ENCODE measurements at regions not wholly inside any gene's neighbourhood (a gene's known extent, or its start where the extent isn't known, plus 50 kb on each side); places are given as distances from the start of the nearest gene placed in this dataset.

GRCh38 chr21:16239659-16240265 lies 510.0 kb downstream of the USP25 start:
- Mint-ChIP-seq H3K27me3 (no peaks in the 10 kb centered on the region), H3K4me3 (no peak overlapping the region), H3K27ac (no peak overlapping the region), H3K36me3 (ENCODE audit: low read depth) (no peaks in the 10 kb centered on the region), H3K4me1 (ENCODE audit: low read depth) (no peaks in the 10 kb centered on the region), H3K9me3 (no peaks in the 10 kb centered on the region)
- no peak for ATAC-seq
- TF ChIP-seq CTCF (IDR thresholded peaks at IDR 0.05) = no peak
- POLR2A ChIA-PET = no interaction called here
- DNase-seq = no peak
- CTCF ChIA-PET = no interaction called here
- intact Hi-C loops (cut with micrococcal nuclease) = no loop called here

GRCh38 chr21:16241016-16241415 lies 511.2 kb downstream of the USP25 start:
- TF ChIP-seq CTCF (IDR thresholded peaks at IDR 0.05) = no peak
- no peaks in the 10 kb centered on the region for H3K4me1 Mint-ChIP-seq (ENCODE audit: low read depth)
- H3K27ac Mint-ChIP-seq = no peak overlapping the region
- ATAC-seq = no peak
- ChIA-PET POLR2A (no interaction called here), CTCF (interaction anchor here (1.5 kb wide), 1 partner anchor 90 kb away, joined by 4 read pairs; no protein-coding TSS in a partner anchor)
- H3K36me3 Mint-ChIP-seq (ENCODE audit: low read depth) = no peaks in the 10 kb centered on the region
- H3K4me3 Mint-ChIP-seq = no peak overlapping the region
- no peaks in the 10 kb centered on the region for H3K27me3 Mint-ChIP-seq
- intact Hi-C loops (cut with micrococcal nuclease) = no loop called here
- no peak for DNase-seq
- no peaks in the 10 kb centered on the region for H3K9me3 Mint-ChIP-seq

- no peak overlapping the region for H3K27ac Mint-ChIP-seq
- ChIA-PET POLR2A (no interaction called here), CTCF (interaction anchor here (1.5 kb wide), 1 partner anchor 89 kb away, joined by 4 read pairs; no protein-coding TSS in a partner anchor)
- no peak for TF ChIP-seq CTCF (IDR thresholded peaks at IDR 0.05)
- H3K36me3 Mint-ChIP-seq (ENCODE audit: low read depth) = no peaks in the 10 kb centered on the region
- H3K9me3 Mint-ChIP-seq = no peaks in the 10 kb centered on the region
- no peak overlapping the region for H3K4me3 Mint-ChIP-seq
- DNase-seq = no peak
- intact Hi-C loops (cut with micrococcal nuclease) = no loop called here
- H3K27me3 Mint-ChIP-seq = no peaks in the 10 kb centered on the region
- H3K4me1 Mint-ChIP-seq (ENCODE audit: low read depth) = no peaks in the 10 kb centered on the region
- ATAC-seq = no peak
These were observed 511.7 kb downstream of the USP25 start for GRCh38 chr21:16241479-16241963.

- no peaks in the 10 kb centered on the region for H3K9me3 Mint-ChIP-seq
- ChIA-PET CTCF (no interaction called here), POLR2A (no interaction called here)
- no peaks in the 10 kb centered on the region for H3K4me1 Mint-ChIP-seq (ENCODE audit: low read depth)
- no peak for ATAC-seq
- TF ChIP-seq CTCF (IDR thresholded peaks at IDR 0.05) = no peak
- no peaks in the 10 kb centered on the region for H3K36me3 Mint-ChIP-seq (ENCODE audit: low read depth)
- no peak for DNase-seq
- intact Hi-C loops (cut with micrococcal nuclease) = no loop called here
- no peak overlapping the region for H3K27ac Mint-ChIP-seq
- H3K4me3 Mint-ChIP-seq = no peak overlapping the region
- no peaks in the 10 kb centered on the region for H3K27me3 Mint-ChIP-seq
These were observed 513.6 kb downstream of the USP25 start for GRCh38 chr21:16243396-16243795.

GRCh38 chr21:16248705-16249104 lies 518.9 kb downstream of the USP25 start:
- Mint-ChIP-seq H3K36me3 (ENCODE audit: low read depth) (no peaks in the 10 kb centered on the region), H3K27me3 (no peaks in the 10 kb centered on the region), H3K4me3 (no peak overlapping the region), H3K4me1 (ENCODE audit: low read depth) (no peaks in the 10 kb centered on the region), H3K27ac (no peak overlapping the region), H3K9me3 (no peaks in the 10 kb centered on the region)
- ChIA-PET POLR2A (interaction anchor here (0.6 kb wide), 1 partner anchor 32 kb away, joined by 3 read pairs; no protein-coding TSS in a partner anchor), CTCF (no interaction called here)
- intact Hi-C loops (cut with micrococcal nuclease) = no loop called here
- DNase-seq (no peak), ATAC-seq (no peak)
- no peak for TF ChIP-seq CTCF (IDR thresholded peaks at IDR 0.05)
